Endometrial microvascular endothelial cells (primary cell): ENCODE measurements at regions not wholly inside any gene's neighbourhood (a gene's known extent, or its start where the extent isn't known, plus 50 kb on each side); places are given as distances from the start of the nearest gene placed in this dataset.

Experiments
- in situ Hi-C: cut with HindIII; loops from 2 replicates; pipeline ENCODE4 v1.10.0; 2017; ENCODE audit warnings: low sequenced_read_pairs, low pct_unique_long_range_greater_than_20kb; ENCODE audit errors: inconsistent ontology term

DNA sequence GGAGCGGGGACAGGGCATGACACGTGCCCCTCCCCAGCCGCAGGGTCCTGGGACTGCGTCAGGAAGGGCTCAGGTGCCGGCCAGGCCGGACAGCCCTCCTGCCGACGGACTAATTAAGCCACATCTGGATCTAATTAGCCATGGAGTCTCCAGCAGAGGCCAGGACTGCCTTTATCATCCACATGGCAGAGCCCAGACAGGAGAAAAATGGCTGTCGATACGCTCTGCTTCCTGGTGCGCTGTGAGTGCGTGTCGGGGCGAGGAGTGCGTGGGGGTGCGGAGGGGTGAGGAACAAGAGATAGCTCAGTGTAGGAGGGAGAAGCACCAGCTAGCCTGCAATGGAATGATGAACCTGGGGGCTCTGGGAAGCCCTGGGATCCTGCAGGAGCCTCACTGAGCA is 218.8 kb downstream of the IRF8 start:
- in situ Hi-C loops, result no loop called here

DNA sequence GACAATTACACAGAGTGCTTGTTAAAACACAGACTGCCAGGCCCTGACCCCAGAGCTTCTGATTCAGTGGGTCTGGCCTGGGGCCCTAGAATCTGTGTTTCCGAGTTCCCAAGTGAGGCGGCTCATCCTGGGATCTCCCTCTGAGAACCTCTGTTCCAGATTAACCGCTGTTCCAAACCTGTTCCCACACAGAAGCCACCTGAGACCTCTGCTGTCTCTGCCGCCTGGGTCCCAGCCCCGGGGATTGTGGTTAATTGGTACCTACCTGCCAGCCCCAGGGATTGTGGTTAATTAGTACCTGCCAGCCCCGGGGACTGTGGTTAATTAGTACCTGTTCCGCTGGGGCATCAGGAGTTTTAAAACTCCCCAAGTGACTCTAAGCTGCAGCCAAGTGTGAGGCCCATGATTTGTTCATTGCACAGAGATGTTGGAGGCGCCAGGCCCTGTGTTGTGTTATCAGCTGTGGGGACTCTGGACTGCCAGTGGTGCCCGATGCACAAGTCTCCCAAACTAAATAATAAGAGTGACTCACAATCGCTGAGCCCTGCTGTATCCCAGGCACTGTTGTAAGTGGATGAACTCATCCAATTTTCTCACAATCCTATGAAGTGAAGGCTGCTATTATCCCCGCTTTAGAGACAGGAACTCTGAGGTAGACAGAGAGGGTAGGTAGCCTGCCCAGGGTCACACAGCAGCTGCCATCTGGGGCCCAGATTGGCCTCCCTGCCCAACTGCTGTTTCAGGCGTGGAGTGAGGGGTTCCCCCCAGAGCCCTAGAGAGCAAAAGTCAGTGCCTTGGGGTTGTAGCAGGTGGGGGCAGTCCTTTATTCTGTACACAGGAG is 219.7 kb downstream of the IRF8 start:
- in situ Hi-C loops, result no loop called here

GRCh38 chr16:86120201-86121192 is 221.5 kb downstream of the IRF8 start:
- in situ Hi-C loops, result no loop called here

- in situ Hi-C loops, result no loop called here
Observed at GRCh38 chr16:86121374-86122010, 222.5 kb downstream of the IRF8 start.

DNA sequence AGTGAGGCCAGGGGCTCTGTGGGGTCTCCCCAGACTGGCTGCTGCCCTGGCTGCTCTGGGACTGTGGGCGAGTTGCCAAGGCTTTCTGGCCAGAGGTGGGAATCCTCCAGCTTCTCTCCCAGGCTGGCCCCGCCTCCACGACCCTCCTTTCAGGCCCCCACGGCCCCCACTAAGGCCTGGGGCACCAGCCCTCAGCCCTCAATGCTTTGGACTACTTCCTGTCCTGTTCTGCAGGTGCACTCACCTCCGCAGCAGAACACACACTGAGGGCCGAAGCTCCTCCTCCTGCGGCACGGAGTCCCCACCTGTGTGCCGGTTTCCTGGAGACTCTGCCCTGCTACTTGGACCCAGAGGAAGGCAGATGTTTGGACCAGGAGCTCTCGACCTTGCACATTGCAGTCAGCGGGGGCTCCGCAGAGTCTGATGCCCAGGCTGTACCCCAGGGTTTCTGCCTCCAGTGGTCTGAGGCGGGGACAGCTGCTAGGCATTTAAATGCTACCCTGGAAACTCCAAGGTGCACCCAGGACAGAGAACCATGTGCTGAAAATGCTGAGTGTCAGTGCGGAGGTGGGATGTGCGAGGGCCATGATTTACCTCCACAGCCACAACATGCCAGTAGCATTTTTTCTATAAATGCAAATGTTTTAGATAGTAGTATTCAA is 223.8 kb downstream of the IRF8 start:
- in situ Hi-C loops, result no loop called here

DNA sequence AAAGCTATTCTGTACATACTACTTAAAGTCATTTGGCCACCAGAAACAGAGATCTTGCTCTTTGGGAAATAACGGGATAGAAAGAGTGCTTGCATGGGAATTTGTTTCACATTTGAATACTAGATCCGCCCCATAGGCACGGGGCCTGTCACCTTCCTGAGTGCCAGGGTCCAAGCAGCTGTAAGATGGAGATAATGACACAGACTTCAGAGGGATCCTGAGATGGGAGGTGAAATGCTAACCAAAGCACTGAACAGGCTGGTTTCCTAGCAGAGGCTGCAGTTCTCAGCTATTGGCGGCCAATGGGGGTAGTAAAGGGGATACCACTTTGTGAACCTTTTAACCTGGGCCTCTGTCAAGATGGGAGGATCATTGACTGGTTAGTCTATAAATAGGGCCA is 225.4 kb downstream of the IRF8 start:
- in situ Hi-C loops, result no loop called here

GRCh38 chr16:86126891-86127290 is 227.9 kb downstream of the IRF8 start:
- in situ Hi-C loops, result no loop called here

GRCh38 chr16:86127366-86127765 is 228.4 kb downstream of the IRF8 start:
- in situ Hi-C loops, result no loop called here

GRCh38 chr16:86128246-86128645 is 229.3 kb downstream of the IRF8 start:
- in situ Hi-C loops, result no loop called here

- in situ Hi-C loops, result no loop called here
Observed at GRCh38 chr16:86129541-86129940, 230.6 kb downstream of the IRF8 start.

- in situ Hi-C loops, result no loop called here
Observed at GRCh38 chr16:86133377-86133776, 234.4 kb downstream of the IRF8 start.

- in situ Hi-C loops, result no loop called here
Observed at GRCh38 chr16:86133847-86134375, 234.9 kb downstream of the IRF8 start.

- in situ Hi-C loops, result no loop called here
Observed at GRCh38 chr16:86134802-86135461, 236.0 kb downstream of the IRF8 start.

DNA sequence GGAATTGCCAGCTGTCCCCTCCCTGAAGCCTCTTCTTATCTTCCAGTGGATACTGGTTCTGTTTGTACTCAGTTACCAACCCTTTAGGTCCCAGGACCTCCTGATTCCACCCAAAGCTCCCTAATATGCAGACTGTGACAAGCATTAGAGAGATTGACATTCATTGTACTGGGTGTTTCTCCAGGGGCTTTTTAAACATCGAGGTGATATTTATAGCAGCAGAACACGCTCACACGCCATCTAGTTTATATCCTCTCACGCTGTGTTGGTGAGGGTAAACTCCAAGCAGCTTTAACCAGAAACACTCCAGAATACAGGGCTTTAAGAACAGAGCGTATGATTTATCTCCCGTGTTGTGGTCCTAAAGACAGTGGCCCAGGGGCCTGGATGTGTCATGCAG is 238.4 kb downstream of the IRF8 start:
- in situ Hi-C loops, result no loop called here

GRCh38 chr16:86138121-86139085 is 239.4 kb downstream of the IRF8 start:
- in situ Hi-C loops, result no loop called here

DNA sequence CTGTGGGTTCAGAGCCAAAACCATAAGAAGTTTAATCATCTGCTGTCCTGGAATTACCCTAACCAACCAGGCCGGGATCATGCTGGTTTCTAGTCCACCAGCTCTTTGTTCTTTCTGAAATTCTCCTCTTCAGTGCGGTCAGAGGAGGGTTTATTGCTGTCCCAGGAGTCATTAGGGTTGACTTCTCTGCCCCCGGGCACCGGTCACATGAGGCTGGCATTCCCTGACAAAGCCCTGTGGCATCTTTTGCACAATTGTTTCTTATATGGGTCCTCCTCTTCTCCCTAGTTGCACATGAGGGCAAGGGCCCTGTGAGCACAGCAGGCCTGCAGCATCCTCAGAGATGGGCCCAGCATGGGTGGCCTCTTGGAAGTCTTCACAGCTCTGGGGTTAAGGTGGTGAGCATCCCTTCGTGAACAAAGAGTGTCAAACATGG is 243.9 kb downstream of the IRF8 start:
- in situ Hi-C loops, result no loop called here

DNA sequence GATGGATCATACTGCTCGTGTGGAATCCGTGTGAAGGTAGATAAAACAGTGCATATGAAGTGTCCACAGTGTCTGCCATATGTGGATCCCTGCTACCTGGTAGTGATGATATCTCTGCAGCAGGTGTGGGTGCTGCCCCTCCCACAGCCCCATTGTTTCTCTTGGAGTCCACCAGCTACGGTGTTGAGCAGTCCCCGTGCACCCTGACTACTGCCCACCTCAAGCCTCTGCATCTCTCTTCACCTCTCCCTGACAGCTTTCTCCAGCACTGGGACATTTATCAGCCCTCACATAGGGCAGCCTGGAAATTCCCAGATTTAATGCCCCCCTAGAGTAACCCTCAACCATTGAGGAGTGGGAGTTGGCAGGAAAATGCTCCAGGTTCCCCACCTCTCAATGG is 244.7 kb downstream of the IRF8 start:
- in situ Hi-C loops, result no loop called here
